ENCODE measurements at regions not wholly inside any gene's neighbourhood (a gene's known extent, or its start where the extent isn't known, plus 50 kb on each side); places are given as distances from the start of the nearest gene placed in this dataset.

- Histone ChIP-seq H3K4me2 (ENCODE audit: low read depth, low read length) (no peak overlapping the region), H2BK15ac (ENCODE audit: low read depth, low read length) (no peak overlapping the region), H3K23ac (ENCODE audit: low read depth, low read length) (no peak overlapping the region), H3K9me3 (ENCODE audit: control insufficient read depth, insufficient read depth, low read length) (no peaks in the 10 kb centered on the region), H3K27ac (ENCODE audit: insufficient read depth, low read length) (no peak overlapping the region), H3K4ac (ENCODE audit: low read depth, low read length) (no peak overlapping the region), H2AK9ac (replicated peaks; ENCODE audit: low read depth, low read length, poor library complexity) (no peak overlapping the region), H2BK20ac (ENCODE audit: low read depth, low read length) (no peak overlapping the region), H3K14ac (replicated peaks; ENCODE audit: low read depth, low read length) (no peak overlapping the region), H4K91ac (ENCODE audit: insufficient read depth, low read depth, low read length) (no peak overlapping the region), H3K18ac (ENCODE audit: low read depth, low read length) (no peak overlapping the region), H3K56ac (ENCODE audit: extremely low read depth, insufficient read depth, low read length) (no peak overlapping the region), H3K4me1 (ENCODE audit: control insufficient read depth, insufficient read depth, low read length) (no peaks in the 10 kb centered on the region), H2BK120ac (ENCODE audit: low read depth, low read length) (no peak overlapping the region), H3K9me1 (ENCODE audit: insufficient read depth, low read length) (peaks cover 9% of the 10 kb centered on the region; the same call in 1 of the 2 replicates), H4K20me1 (ENCODE audit: insufficient read depth, low read length) (no peaks in the 10 kb centered on the region), H3K9ac (ENCODE audit: low read depth, low read length) (no peak overlapping the region), H2AFZ (replicated peaks; ENCODE audit: low read length, poor library complexity) (no peak overlapping the region), H3K27me3 (ENCODE audit: control insufficient read depth, insufficient read depth, low read length) (no peaks in the 10 kb centered on the region), H3K36me3 (ENCODE audit: control insufficient read depth, insufficient read depth, low read length) (peaks cover 7% of the 10 kb centered on the region; the same call in 1 of the 2 replicates), H2BK5ac (ENCODE audit: low read depth, low read length, poor library complexity, severe bottlenecking) (no peak overlapping the region), H4K8ac (ENCODE audit: low read depth in 2 of 2, low read length in 2 of 2) (no peak overlapping the region), H2AK5ac (ENCODE audit: low read depth, low read length) (no peak overlapping the region), H4K5ac (ENCODE audit: low read depth, low read length) (no peak overlapping the region), H3K79me1 (ENCODE audit: low read depth in 1 of 2, low read length in 2 of 2) (no peaks in the 10 kb centered on the region), H3K4me3 (ENCODE audit: insufficient read depth, low read depth, low read length) (no peak overlapping the region)
- POLR2A ChIA-PET (ENCODE audit: unreplicated experiment), result no interaction called here
- intact Hi-C loops (cut with micrococcal nuclease) (no loop called here), in situ Hi-C loops (cut with MboI; ENCODE audit: low sequenced_read_pairs) (no loop called here), dilution Hi-C loops (cut with HindIII; ENCODE audit: low sequenced_read_pairs, unreplicated experiment) (no loop called here)
- no peak for DNase-seq
- BruUV-seq (replicated peaks), result no TSS peak
- ATAC-seq (ENCODE audit: low read depth), result no peak
- WGBS, 2 experiments (ENCODE audit: extremely low coverage in 2 of 2, insufficient read length in 1 of 2), result no CpG with 5 or more reads among the region's 3 CpGs
- TF ChIP-seq, protein P1, sequence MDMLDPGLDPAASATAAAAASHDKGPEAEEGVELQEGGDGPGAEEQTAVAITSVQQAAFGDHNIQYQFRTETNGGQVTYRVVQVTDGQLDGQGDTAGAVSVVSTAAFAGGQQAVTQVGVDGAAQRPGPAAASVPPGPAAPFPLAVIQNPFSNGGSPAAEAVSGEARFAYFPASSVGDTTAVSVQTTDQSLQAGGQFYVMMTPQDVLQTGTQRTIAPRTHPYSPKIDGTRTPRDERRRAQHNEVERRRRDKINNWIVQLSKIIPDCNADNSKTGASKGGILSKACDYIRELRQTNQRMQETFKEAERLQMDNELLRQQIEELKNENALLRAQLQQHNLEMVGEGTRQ (IDR thresholded peaks at IDR 0.05; ENCODE audit: low read depth, low read length), result no peak
- TF ChIP-seq MAZ (IDR thresholded peaks at IDR 0.05; ENCODE audit: borderline replicate concordance, low read depth, low read length), result no peak
- no peak for TF ChIP-seq BHLHE40 (IDR thresholded peaks at IDR 0.05; ENCODE audit: low read depth, low read length)
- no peak for TF ChIP-seq NFE2L2 (IDR thresholded peaks at IDR 0.05; ENCODE audit: low read depth, low read length)
- TF ChIP-seq FOS (IDR thresholded peaks at IDR 0.05; ENCODE audit: low read depth, low read length), result no peak
- TF ChIP-seq, protein P2, sequence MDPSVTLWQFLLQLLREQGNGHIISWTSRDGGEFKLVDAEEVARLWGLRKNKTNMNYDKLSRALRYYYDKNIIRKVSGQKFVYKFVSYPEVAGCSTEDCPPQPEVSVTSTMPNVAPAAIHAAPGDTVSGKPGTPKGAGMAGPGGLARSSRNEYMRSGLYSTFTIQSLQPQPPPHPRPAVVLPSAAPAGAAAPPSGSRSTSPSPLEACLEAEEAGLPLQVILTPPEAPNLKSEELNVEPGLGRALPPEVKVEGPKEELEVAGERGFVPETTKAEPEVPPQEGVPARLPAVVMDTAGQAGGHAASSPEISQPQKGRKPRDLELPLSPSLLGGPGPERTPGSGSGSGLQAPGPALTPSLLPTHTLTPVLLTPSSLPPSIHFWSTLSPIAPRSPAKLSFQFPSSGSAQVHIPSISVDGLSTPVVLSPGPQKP (IDR thresholded peaks at IDR 0.05; ENCODE audit: borderline replicate concordance, low read depth, low read length), result no peak
- TF ChIP-seq CHD1 (IDR thresholded peaks at IDR 0.05; ENCODE audit: low read depth, low read length), result no peak
- no peak for TF ChIP-seq MXI1 (IDR thresholded peaks at IDR 0.05; ENCODE audit: borderline replicate concordance, low read depth, low read length)
- no peak for TF ChIP-seq RFX5 (IDR thresholded peaks at IDR 0.05; ENCODE audit: low read depth, low read length)
- TF ChIP-seq SMC3 (IDR thresholded peaks at IDR 0.05; ENCODE audit: low read depth, low read length), result no peak
- CTCF ChIA-PET, result interaction anchor here (1.0 kb wide), 1 partner anchor 11 kb away, joined by 3 read pairs; no protein-coding TSS in a partner anchor
These were observed 172.3 kb downstream of the SIPA1L2 start for GRCh38 chr1:232457595-232457994.

All from IMR-90 (cell line).